D721Med (cell line): ENCODE measurements at regions not wholly inside any gene's neighbourhood (a gene's known extent, or its start where the extent isn't known, plus 50 kb on each side); places are given as distances from the start of the nearest gene placed in this dataset.
"Not testable (repeated sequence)": the region's sequence is repeated elsewhere in the genome, so short reads cannot be mapped to it uniquely, and the experiment has no call there.

Source experiments
- DNase-seq: peaks from one replicate; pipeline ENCODE4 v3.0.0; 2011; ENCODE audit warnings: low spot score; ENCODE audit not compliant: insufficient read length
- FAIRE-seq: peaks from 2 replicates; lab custom pipeline; 2011; peaks lifted over from hg19 to GRCh38; lab: Jason Lieb, UNC
- CTCF ChIP-seq: IDR thresholded peaks from 2 replicates; pipeline ENCODE4 v1.5.1; 2012; ENCODE audit warnings: mild to moderate bottlenecking, control low read depth; ENCODE audit not compliant: insufficient read depth; ENCODE audit errors: missing control alignments

DNA sequence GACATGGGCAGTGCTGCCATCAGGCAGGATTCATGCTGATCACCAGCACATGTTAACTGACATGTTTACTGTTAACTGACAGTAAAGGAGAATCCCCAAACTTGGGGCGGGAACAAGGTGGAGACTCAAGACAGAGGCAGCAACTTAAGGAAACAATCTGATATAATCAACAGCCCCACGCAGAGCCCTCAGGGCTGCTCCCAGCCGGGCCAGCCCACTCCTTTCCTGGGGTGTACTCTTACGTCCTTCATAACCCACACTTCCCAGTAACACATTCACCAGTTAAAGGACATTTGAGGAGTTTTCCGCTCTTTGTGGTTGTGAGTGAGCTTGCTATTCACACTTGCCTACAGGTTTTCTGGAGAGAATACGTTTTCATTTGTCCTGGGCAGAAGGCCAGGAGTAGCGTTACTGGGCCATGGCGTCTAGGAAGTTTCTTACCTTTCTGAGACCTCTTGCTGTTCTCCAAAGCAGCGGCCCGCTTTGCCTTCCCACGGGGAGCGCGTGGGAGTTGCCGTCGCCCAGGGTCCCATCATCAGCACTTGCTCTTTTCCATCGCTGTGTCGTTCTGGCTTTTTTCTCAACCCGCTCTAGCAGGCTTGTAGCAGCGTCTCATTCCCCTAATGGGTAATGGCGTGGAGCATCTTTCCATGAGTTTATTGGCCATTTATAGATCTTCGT is 56.4 kb downstream of the FOXF2 start:
- DNase-seq, result no peak
- no peak for TF ChIP-seq CTCF
- no peak for FAIRE-seq

DNA sequence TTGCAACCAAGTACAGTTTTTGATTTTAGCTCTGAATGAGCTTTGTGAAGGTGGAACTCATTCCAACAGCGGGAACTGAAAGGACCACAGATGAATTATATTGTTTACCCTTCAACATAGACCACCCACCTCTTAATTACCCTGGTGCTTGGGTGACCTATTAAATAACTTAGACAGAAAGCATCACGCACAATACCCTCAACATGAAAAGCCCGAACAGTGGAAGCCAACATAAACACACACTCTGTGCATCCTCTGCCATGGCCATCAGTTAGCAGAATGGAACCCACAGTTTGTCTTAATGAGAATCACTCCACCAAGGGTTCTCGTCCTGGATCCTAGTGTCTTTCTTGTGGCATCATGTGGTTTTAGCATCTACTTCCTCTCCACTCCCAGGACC is 60.5 kb downstream of the FOXF2 start:
- no peak for TF ChIP-seq CTCF
- FAIRE-seq (no peak), DNase-seq (no peak)

DNA sequence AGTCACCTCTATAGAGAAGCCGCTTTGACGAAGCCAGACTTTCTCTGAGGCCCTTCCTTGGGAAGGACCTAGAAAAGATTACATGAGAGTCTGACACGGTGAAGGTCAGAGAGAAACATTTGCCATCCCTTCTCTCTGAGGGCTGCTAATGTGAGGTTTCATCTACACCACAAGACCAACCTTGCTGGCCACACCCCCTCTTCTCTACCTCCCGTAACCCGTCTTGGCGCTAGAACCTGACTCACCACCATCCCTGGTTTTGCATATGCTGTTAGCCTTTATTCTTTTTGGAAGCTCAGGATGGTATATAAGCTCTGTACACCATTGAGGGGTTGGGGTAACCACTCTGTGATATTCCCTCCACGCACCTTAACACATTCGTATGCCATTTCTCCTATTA is 63.6 kb downstream of the FOXF2 start:
- TF ChIP-seq CTCF, result no peak
- FAIRE-seq (no peak), DNase-seq (no peak)

- FAIRE-seq, DNase-seq: not testable (repeated sequence)
Observed at GRCh38 chr6:1456816-1457215, 67.4 kb downstream of the FOXF2 start.

DNA sequence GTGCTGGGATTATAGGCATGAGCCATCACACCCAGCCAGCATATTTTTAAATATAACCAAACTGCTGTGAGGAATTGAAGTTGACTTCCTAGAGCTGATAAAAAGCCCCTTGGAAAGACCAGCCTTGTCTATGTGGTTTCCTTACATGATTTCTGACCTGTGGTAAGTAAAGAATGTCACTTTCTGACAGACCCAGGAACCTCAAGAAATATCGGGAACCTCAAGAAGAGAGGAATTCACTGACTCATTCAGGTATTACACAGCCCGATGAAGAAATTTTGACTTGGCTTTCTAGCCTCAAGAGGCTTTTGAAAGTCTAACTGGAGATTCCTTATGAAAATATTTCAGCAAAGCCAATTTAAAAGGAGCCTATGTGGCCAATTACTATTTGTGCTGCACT is 71.8 kb downstream of the FOXF2 start:
- FAIRE-seq, result no peak
- DNase-seq, result no peak
- TF ChIP-seq CTCF, result no peak

DNA sequence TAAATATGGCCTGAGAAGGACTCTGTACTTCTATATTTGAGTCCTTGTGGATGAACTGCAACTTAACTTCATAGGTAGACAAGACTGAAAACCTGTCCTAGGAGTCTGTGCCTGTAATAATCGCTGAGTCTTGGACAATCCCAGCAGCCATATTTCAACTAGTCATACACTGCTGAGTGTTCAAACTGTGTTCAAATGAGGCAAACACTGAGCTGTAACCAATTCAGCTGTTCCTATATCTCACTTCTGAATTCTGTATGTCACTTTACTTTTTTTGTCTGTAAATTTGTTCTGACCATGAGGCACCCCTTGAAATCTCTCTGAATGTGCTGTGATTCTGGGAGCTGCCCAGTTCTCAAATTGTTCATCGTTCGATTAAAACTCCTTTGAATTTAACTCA is 72.4 kb downstream of the FOXF2 start:
- DNase-seq (no peak), FAIRE-seq (no peak)
- TF ChIP-seq CTCF, result no peak

GRCh38 chr6:1463275-1463674 is 73.9 kb downstream of the FOXF2 start:
- no peak for FAIRE-seq
- no peak for TF ChIP-seq CTCF
- DNase-seq, result no peak
